ENCODE measurements at regions not wholly inside any gene's neighbourhood (a gene's known extent, or its start where the extent isn't known, plus 50 kb on each side); places are given as distances from the start of the nearest gene placed in this dataset.

DNA sequence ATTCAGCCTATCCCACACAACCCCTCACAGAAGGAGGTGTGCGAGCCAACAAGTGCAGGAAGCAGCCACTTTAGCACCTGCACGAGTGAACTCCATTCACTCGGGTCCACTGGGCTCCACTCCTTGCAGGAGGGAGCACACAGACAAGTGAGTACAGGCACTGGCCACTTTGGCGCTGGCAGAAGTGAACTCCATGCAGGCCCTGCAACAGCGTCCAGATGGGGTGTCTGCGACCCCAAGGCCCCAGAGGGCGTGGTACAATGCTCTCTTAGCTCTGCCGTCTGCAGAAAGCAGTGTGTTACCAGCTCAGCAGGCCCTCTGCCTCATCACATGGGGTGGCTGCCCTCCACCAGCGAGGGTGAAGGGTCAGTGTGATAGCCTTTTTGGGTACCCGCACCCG is 388.0 kb upstream of the CNTN4 start:
- DNase-seq, result no peak
- ATAC-seq (ENCODE audit: low read depth), result no peak
- TF ChIP-seq, protein P1, sequence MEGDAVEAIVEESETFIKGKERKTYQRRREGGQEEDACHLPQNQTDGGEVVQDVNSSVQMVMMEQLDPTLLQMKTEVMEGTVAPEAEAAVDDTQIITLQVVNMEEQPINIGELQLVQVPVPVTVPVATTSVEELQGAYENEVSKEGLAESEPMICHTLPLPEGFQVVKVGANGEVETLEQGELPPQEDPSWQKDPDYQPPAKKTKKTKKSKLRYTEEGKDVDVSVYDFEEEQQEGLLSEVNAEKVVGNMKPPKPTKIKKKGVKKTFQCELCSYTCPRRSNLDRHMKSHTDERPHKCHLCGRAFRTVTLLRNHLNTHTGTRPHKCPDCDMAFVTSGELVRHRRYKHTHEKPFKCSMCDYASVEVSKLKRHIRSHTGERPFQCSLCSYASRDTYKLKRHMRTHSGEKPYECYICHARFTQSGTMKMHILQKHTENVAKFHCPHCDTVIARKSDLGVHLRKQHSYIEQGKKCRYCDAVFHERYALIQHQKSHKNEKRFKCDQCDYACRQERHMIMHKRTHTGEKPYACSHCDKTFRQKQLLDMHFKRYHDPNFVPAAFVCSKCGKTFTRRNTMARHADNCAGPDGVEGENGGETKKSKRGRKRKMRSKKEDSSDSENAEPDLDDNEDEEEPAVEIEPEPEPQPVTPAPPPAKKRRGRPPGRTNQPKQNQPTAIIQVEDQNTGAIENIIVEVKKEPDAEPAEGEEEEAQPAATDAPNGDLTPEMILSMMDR (IDR thresholded peaks at IDR 0.05), result no peak
- Mint-ChIP-seq H3K4me1 (no peaks in the 10 kb centered on the region), H3K27me3 (no peaks in the 10 kb centered on the region), H3K9me3 (peaks cover 5% of the 10 kb centered on the region), H3K4me3 (no peak overlapping the region), H3K27ac (no peak overlapping the region), H3K36me3 (ENCODE audit: low read depth) (no peaks in the 10 kb centered on the region)
- intact Hi-C loops (cut with micrococcal nuclease), result no loop called here
- ChIA-PET POLR2A (no interaction called here), CTCF (no interaction called here)

DNA sequence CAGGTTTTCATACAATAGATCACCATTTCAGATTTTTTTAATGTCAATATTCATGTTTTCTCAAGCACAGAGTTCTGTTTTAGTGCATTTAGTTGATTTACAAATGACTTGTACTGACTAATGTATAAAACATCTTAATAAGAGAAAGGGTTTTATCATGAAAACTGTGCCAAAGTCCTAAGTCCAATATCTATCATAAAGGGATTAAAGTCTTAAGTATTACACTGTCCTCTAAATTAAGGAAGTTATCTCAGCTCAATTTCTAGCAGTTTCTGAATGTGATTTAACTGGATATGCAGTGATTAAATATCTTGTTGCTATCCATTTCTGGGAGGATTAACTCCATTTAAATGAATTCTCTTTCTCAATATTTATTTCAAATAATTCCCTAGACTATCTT is 381.1 kb upstream of the CNTN4 start:
- Mint-ChIP-seq H3K4me3 (no peak overlapping the region), H3K4me1 (no peaks in the 10 kb centered on the region), H3K27me3 (no peaks in the 10 kb centered on the region), H3K27ac (no peak overlapping the region), H3K36me3 (ENCODE audit: low read depth) (no peaks in the 10 kb centered on the region), H3K9me3 (no peaks in the 10 kb centered on the region)
- CTCF ChIA-PET, result no interaction called here
- ATAC-seq (ENCODE audit: low read depth) (no peak), DNase-seq (no peak)
- POLR2A ChIA-PET, result no interaction called here
- TF ChIP-seq, protein P1 (IDR thresholded peaks at IDR 0.05), result no peak
- intact Hi-C loops (cut with micrococcal nuclease), result no loop called here

DNA sequence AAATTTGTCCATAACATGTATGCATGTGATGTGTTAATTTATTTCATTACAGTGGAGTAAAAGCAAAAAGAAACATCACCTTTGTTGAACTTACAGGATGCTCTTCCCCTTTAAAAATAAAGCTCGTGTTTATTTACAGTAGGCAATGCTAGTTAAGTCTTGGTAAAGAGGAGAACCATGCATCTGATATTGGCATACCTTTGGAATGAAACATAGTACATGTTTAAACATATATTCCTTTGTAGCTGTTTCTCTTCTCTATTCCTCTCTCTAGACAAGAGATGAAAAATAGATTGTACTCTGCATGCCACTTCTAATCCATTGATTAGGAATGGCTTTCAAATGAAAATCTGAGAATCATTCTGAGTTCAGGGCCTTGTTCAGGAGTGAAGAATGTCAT is 374.9 kb upstream of the CNTN4 start:
- Mint-ChIP-seq H3K4me1 (no peaks in the 10 kb centered on the region), H3K9me3 (no peaks in the 10 kb centered on the region), H3K36me3 (ENCODE audit: low read depth) (no peaks in the 10 kb centered on the region), H3K27ac (no peak overlapping the region), H3K27me3 (no peaks in the 10 kb centered on the region), H3K4me3 (no peak overlapping the region)
- CTCF ChIA-PET, result no interaction called here
- POLR2A ChIA-PET, result no interaction called here
- no peak for ATAC-seq (ENCODE audit: low read depth)
- intact Hi-C loops (cut with micrococcal nuclease), result no loop called here
- no peak for DNase-seq
- TF ChIP-seq, protein P1 (IDR thresholded peaks at IDR 0.05), result no peak

DNA sequence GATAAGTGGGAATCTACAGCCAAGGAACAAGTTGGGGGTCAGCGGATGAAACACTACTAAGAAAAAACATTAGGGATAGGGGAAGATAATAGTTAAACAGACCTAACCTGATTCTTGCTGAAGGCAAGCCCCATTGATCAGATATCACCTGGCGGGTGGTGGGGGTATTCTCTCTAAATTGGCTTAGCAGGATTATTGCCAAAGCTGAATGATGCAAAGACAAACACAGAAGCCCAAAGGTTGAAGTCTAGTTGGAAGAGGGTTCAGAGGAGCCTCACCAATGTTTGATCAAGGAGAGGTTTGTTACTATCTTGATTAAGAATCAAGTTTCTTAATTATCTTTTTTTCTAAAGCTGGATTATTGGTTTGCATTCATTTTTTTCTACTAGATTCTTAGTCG is 371.9 kb upstream of the CNTN4 start:
- DNase-seq (no peak), ATAC-seq (ENCODE audit: low read depth) (no peak)
- ChIA-PET POLR2A (no interaction called here), CTCF (no interaction called here)
- TF ChIP-seq, protein P1 (IDR thresholded peaks at IDR 0.05), result no peak
- H3K27ac Mint-ChIP-seq, result no peak overlapping the region
- H3K9me3 Mint-ChIP-seq, result peaks cover 3% of the 10 kb centered on the region
- H3K4me3 Mint-ChIP-seq, result no peak overlapping the region
- intact Hi-C loops (cut with micrococcal nuclease), result no loop called here
- H3K27me3 Mint-ChIP-seq, result no peaks in the 10 kb centered on the region
- H3K4me1 Mint-ChIP-seq, result no peaks in the 10 kb centered on the region
- no peaks in the 10 kb centered on the region for H3K36me3 Mint-ChIP-seq (ENCODE audit: low read depth)

DNA sequence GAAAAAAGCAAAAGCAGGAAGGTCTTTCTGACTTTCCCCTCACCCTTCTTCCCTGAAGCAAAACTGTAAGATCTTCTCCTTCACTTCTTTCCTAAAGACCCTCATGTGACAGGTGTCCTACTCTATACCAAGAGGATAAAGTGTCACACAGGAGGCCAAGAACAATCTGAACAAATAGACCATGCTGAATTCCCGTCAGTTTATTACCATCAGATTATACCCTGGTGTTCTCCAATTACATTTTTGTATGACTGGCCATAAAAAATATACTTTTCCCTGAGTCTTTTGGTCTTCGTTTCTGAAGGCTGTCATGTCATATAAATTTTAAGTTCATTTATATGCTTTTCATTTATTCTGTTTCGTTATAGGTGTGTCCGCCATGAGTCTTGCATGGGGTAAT is 371.4 kb upstream of the CNTN4 start:
- Mint-ChIP-seq H3K4me1 (no peaks in the 10 kb centered on the region), H3K4me3 (no peak overlapping the region), H3K36me3 (ENCODE audit: low read depth) (no peaks in the 10 kb centered on the region), H3K27ac (no peak overlapping the region), H3K9me3 (peaks cover 3% of the 10 kb centered on the region), H3K27me3 (no peaks in the 10 kb centered on the region)
- intact Hi-C loops (cut with micrococcal nuclease), result no loop called here
- ATAC-seq (ENCODE audit: low read depth) (no peak), DNase-seq (no peak)
- CTCF ChIA-PET, result no interaction called here
- POLR2A ChIA-PET, result no interaction called here
- TF ChIP-seq, protein P1 (IDR thresholded peaks at IDR 0.05), result no peak
